NCI-H446 treated with DMSO at 0.1 percent for 48 hours (cell line): ENCODE measurements at regions not wholly inside any gene's neighbourhood (a gene's known extent, or its start where the extent isn't known, plus 50 kb on each side); places are given as distances from the start of the nearest gene placed in this dataset.

Experiments used
- DNase-seq: peaks from one replicate; lab custom pipeline; 2025; lab: John Stamatoyannopoulos, UW

- DNase-seq, result no peak
Observed at GRCh38 chr22:27419473-27419872, 382.1 kb downstream of the MN1 start.

GRCh38 chr22:27420195-27420816 lies 381.2 kb downstream of the MN1 start:
- no peak for DNase-seq

GRCh38 chr22:27420817-27421361 lies 380.7 kb downstream of the MN1 start:
- peak; percentile 87 for DNase-seq

- DNase-seq, result no peak
Observed at GRCh38 chr22:27422442-27422841, 379.1 kb downstream of the MN1 start.

GRCh38 chr22:27424319-27424718 lies 377.2 kb downstream of the MN1 start:
- no peak for DNase-seq

GRCh38 chr22:27429476-27429875 lies 372.1 kb downstream of the MN1 start:
- DNase-seq, result no peak

- DNase-seq, result no peak
Observed at GRCh38 chr22:27431081-27431480, 370.5 kb downstream of the MN1 start.

- peak; percentile 82 for DNase-seq
Observed at GRCh38 chr22:27431896-27432295, 369.7 kb downstream of the MN1 start.

GRCh38 chr22:27433099-27433498 lies 368.5 kb downstream of the MN1 start:
- no peak for DNase-seq

GRCh38 chr22:27433585-27434190 lies 367.9 kb downstream of the MN1 start:
- DNase-seq, result no peak

GRCh38 chr22:27434898-27435297 lies 366.7 kb downstream of the MN1 start:
- DNase-seq, result no peak

GRCh38 chr22:27435844-27436576 lies 365.5 kb downstream of the MN1 start:
- DNase-seq, result peak; percentile 27

GRCh38 chr22:27436591-27436990 lies 365.0 kb downstream of the MN1 start:
- DNase-seq, result no peak

- no peak for DNase-seq
Observed at GRCh38 chr22:27437570-27437969, 364.0 kb downstream of the MN1 start.

- DNase-seq, result peak; percentile 68
Observed at GRCh38 chr22:27438271-27438980, 363.1 kb downstream of the MN1 start.

- DNase-seq, result no peak
Observed at GRCh38 chr22:27439131-27439530, 362.4 kb downstream of the MN1 start.

GRCh38 chr22:27440304-27440865 lies 361.2 kb downstream of the MN1 start:
- DNase-seq, result no peak

- no peak for DNase-seq
Observed at GRCh38 chr22:27441706-27442475, 359.7 kb downstream of the MN1 start.

- no peak for DNase-seq
Observed at GRCh38 chr22:27443306-27443705, 358.2 kb downstream of the MN1 start.

GRCh38 chr22:27445881-27446280 lies 355.7 kb downstream of the MN1 start:
- no peak for DNase-seq

GRCh38 chr22:27447289-27447688 lies 354.3 kb downstream of the MN1 start:
- DNase-seq, result no peak
